NCI-H774 (cell line): ENCODE measurements at regions not wholly inside any gene's neighbourhood (a gene's known extent, or its start where the extent isn't known, plus 50 kb on each side); places are given as distances from the start of the nearest gene placed in this dataset.

Experiments used
- DNase-seq: peaks from one replicate; lab custom pipeline; 2025; lab: John Stamatoyannopoulos, UW

DNA sequence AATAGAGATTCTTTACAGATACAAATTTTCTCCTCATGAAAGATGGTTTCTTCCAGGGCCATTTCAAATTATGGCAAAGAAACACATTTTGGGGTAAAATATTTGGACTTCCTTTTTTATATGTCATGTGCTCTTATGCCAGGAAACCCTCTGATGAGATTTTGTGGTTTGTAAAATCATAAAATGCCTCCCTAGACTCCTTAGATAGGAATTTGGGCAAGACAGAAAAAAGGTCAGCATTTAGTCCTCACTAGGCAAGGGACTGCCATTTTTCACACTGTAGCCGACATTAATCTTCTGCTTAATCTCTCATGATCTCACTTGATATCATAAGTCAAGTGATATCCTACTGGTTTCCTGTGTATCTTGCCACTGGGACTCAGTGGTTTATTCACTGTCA, 286.4 kb downstream of the ARHGAP12 start:
- DNase-seq, result no peak

DNA sequence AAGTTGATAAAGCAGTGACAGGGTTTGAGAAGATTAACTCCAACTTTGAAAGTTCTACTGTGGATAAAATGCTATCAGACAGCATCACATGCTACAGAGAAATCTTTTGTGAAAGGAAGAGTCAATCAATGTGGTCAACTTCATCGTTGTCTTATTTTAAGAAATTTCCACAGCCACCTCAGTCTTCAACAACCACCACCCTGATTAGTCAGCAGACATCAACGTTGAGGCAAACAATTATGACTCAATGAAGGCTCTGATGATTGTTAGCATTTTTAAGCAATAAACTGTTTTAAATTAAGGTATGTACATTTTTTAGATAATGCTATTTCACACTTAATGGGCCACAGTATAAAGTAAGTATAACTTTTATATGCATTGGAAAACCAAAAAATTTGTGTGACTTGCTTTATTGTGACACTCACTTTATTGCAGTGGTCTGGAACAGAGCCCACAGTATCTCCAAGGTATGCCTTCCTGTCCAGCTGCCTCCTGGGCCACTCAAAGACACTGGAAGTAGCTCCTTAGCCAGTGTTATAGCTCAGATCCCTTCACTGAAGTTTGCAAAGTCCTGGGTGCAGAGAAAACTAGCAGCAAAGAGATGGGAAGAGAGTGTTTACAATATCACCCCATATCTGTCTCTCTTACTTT, 293.1 kb downstream of the ARHGAP12 start:
- DNase-seq, result no peak

DNA sequence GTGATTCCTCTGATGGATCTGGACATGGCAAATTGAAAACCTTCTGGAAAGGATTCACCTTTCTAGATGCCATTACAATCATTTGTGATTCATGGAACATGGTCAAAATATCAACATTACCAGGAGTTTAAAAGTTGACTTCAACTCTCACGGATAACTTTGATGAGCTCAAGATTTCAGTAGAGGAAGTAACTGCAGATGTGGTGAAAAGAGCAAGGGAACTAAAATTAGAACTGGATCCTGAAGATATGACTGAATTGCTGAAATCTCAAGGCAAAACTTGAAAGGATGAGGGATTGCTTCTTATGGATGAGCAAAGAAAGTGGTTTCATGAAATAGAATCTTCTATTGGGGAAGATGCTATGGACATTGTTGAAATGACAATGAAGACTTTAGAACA, 293.6 kb downstream of the ARHGAP12 start:
- no peak for DNase-seq

DNA sequence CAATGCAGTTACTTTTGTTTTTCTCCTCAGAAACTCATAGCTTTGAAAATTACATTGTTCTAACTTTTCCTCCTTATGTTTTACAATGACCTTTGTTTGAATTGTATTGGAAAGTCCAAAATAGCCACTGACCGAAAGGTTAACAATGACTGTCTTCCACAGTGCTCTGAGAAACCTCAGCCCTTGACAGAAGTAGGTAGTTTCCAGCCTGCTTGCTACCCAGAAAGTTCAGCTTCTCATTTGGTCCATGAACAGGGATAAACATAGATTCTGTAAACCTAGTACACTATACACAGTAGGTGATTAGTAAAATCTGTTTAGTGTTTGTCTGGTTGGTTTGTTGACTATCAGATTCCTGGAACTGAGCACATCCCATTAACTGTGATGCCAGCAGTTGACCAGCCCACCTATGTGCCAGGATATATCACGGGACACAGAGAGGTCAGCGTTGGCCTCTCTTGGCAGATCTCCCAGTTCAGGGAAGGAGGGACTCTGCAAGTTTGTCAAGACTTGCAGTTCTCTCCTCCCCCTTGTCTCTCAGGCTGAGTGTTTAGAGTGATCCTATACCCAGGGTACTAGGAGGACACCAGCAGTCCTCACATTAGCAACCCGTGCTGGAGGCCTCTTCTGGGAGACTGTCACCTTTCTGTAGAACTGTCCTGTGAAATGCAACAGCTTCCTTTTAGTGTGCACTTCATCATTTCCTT, 297.6 kb downstream of the ARHGAP12 start:
- DNase-seq, result no peak

DNA sequence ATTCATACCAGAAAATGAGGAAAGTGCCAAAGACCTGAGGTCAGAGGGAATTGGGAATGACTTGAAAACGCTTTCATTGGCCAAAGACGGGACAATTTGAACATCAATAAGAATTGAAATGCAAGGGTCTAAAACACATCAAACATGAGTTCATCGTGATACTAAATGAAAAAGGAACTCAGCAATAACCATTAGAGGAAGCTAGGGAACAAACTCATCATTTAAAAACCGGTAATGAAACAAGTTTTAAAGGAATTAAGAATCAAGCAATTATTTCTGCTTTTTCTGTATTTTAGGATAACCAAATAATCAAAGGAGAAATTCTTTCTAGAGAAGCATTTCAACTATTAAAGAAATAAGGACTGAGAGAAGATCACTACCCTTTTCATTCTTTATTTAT, 303.1 kb downstream of the ARHGAP12 start:
- DNase-seq, result no peak

DNA sequence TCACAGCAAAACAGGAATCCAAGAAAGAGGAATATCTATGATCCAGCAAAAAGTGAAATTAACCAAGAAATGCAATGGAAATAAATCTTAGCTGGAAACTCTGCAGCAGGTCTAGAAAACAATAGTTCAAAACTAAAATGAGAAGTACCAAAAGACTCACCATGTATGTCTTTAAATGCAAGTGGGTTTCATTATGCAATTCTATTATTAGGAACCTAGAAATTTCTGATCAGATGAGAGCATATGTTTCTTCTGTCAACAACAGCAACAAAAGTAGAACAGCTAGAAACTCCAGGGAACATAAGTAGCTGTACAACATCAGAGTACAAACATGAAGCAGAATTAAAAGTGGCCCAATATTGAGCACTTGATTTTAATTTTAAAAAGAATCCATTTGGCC, 304.0 kb downstream of the ARHGAP12 start:
- no peak for DNase-seq

DNA sequence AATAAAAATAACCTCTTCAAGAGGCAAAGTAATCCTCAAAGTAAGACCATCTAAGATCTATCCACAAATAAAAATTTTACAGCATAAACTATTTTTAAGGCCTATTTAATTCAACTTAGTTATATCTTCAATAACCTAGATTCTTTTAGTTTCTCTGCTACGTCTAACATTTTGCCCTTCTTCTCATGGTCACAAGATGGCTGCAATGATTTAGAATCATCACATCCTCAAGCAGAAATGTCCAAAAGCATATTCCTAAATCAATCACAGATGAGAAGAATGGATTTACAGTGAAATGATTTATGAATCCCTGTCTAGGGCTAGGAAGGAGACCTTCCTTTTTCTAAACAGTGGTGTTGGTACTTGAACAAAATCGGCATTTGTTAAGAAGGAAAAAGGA, 304.7 kb downstream of the ARHGAP12 start:
- no peak for DNase-seq

DNA sequence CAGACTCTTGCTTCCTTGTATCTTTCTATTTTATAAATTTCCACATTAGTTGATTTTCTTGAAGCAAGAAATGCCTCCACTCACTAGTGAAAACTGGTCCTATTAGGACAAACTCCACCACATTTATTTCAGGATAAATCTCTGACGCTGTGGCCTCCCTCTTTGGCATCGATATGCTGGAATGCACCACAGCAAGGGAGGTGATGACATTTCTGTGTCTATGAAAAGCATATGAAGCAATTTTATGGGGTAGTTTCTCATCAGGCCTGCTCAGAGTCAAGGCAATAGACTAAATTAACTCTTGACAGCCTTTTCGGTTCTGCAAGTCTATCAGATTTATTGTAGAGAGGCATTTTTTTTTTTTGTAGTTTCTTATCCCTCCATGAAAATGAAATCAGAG, 304.4 kb downstream of the ZEB1 start:
- DNase-seq, result no peak

DNA sequence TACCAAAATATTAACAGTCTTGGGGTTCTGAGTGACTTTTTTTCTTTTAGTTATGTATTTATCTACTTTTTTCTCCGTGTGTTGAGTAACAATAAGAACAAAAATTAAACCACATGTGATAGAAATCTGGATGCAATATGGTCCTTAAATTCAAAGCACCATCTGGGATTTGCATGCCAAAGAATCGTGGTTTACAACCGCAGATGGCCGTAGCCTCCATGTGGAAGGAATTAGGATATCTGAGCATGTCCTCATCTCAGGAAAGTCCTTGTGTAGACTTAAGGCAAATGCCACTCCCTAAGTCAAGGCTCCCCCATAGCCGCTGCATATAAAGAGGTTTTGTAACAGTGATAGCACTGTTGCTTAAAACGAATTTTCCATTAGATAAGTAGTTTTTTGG, 304.0 kb downstream of the ZEB1 start:
- DNase-seq, result no peak

DNA sequence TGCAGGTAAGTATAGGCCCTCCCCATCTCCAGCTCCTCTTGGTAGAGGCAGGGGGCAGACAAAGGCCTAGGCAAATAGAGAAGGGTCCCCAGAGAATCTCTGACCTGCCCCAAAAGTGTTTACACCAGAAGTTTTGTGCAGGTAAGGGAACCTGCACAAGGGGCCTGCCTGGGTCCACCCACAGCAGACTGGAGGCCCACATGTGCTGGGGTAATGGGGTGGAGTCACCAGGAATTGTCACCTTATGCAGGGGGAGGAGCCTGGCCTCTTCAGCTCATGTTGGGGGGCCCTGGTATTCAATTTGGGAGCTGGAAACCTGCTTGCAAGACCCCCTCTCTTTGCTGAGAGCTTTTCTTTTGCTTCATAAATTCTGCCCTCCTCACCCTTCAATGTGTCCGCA, 302.7 kb downstream of the ZEB1 start:
- no peak for DNase-seq

DNA sequence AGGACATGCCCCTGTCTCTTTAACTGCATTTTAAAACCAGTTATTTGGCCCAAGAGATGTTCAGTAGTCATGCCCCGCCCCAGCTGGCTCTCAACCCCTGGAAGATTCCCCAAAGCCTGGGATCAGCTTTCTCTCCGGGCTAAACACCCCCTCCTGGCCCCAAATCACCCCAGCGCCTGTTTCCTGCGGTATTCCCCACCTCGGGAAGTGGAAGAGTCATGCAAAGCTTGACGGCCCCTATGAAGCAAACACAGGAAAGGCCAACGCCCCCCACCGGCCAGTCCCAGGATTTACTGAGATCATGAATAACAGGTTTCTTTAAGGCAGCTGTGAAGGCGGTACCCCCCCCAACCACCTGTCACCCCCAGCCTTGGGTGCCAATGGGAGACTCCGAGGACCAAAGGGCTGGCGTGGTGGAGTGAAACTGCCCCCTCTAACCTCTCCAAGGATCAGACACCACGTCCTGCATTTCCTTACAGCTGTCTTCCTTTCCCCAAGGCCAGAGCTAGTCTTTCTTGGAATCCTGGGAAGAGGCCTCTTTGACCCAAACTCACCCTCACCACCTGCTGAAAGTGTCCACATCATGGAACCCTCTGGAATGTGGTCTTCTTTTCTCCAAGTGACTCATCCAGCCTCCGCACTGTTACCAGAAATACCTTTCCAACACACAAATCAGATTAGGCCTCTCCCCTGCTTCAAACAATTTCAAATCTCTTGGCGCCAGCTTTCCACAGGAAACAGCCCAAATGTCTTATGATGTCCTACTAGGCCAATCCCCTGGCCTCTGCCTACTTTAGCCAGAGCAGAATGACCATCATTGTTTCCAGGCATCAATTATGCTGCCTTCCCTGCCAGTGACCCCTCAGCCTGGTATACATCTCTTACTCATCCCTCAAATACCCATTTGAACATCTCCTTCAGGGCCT, 301.5 kb downstream of the ZEB1 start:
- no peak for DNase-seq

DNA sequence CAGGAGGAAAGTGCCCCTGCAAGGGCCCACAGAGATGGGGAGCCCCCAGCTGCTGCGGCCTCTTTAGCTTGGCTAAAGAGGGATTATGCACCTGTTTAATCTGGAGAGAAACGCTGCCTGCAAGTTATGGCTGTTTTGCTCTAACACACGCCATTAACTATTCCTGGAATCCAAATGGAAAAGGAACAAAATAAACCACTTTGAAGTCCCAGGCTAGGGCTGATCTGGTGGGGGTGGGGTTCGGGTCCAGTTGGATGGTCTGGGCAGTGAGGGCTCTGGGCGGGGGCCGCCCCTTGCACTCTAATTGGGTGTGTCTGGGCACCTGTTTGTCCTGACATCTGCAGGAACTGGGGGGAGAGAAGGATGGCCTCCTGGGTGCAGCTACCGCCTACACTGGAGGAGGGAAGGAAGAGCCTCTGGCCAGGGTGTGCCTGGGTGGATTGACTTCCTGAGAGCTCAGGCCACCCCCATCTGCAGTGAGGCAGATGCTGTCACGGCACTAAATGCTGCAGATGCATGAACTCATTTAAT, 300.6 kb downstream of the ZEB1 start:
- DNase-seq, result no peak

DNA sequence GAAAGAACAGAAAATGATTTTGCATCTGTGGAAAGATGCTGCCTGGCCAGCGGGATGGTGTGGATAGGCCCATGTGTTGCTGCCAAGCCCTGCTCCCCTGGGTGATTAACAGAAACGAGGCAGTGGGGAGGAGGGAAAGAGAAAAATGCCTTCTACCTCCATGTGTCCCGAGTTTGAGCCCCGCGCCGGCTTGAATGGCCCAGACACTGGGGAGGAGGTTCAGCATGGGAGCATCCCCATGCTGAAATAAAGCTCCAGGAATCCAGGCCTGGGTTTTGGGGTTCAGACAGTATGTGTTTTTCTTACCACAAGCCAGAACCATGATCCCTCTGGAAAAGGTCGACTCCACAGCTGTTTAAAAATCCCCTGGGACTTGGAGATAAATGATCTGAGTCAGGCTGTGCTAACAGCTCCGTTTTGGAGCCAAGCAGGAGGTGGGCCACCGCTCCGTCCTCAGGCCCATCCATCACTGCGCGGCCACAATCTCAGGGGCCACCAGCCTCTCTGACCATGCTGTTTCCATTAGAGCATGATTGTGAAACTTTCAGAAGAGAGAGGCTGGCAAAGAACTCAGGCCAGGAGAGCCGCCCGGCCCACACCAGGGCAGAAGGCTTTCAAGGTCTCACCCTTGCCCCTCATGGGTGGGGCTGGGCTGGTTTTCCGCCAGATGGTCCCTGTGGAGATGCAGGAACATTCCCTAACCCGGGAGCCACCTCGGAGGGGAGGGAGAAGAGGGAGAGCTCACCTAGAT, 299.7 kb downstream of the ZEB1 start:
- DNase-seq, result no peak

DNA sequence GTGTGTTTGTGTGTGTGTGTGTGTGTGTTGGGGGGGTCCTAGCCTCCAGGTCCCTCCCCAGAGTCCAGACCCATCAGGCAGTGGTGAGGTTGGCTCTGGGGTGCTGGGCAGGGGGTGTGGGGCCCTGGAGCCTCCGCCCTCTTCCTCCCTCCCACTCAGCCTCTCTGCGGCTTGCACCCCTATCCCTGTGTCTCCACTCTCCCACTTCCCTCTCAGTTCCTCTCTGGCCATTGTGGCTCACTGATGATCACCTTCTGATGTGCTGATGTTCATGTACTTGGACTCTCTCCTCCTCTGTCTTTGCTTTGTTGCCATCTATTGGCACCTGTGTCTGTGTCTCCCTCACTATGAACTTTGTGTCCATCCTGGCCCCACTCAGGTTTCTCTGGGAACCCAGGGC, 298.7 kb downstream of the ZEB1 start:
- DNase-seq, result no peak

DNA sequence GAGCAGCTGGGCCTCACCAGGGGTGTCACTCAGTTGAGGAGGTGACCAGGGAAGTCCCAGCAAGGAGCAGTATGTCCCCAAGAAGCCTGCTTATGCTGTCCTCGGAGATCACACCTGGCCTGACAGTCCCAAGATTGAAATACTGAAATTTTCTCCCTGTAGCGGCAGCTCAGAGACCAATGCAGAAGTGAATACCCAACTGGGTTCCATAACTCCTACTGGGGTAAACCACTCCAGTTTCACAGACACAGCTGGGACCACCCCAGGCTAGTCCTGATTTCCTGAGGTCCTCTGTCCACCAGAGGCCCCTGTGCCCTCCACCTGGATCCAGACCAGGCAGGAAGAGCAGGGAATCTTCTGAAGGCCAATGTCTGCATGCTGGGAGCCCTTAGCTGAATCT, 298.1 kb downstream of the ZEB1 start:
- DNase-seq, result no peak

DNA sequence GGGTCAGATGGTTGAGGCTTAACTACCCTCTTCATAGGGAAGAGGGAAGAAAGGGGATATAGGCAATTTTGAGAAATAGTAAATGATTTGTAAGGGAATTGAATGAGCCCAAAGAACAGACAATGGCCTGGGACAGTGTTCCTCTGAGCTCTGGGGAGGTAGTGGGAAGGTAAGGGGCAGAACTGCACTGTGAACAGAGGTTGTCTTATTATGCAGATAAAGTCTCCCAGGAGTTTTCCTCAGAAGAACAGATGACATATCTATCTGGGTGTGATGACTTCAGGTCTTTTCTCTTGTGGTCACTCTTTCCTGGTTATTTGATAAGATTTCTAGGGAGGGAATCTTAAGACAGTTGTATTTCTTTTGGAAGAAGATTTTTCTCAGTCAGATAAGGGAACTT, 296.1 kb downstream of the ZEB1 start:
- DNase-seq, result no peak

DNA sequence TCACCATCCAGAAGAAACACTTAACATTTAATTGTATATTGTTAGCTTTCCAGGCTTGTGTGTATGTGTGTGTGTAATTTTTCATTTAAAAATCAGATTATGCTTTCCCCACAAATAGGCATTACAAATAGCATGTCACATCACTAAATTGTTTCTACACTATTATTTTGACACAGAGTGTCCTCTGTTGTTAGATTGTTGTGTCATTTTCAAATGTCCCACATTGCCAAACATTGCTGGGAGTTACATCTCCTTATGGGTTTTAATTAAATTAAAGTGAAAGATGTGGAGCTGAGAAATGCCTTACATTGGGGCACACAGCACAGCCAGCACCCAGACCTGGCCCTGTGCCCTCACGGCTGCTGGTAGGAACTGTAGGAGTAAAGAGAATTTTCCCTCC, 295.6 kb downstream of the ZEB1 start:
- DNase-seq, result no peak

DNA sequence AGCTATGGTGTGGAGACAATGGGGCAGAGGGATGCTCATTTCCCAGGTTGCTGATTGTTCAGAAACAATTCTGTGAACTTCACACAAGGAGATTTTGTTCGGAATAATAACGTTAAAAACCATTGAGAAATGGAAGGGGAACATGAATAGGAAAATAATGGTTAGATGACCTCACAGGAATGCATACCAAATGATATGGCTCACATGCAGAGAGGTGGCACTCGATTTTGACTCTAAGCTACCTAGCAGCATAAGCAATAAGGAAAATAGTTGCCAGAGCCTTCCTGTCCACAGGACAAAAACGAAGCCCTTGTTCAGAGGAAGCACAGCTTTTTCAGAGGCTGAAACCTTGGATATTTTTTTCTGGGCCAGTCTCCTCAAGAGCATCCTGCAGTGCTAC, 293.1 kb downstream of the ZEB1 start:
- no peak for DNase-seq

DNA sequence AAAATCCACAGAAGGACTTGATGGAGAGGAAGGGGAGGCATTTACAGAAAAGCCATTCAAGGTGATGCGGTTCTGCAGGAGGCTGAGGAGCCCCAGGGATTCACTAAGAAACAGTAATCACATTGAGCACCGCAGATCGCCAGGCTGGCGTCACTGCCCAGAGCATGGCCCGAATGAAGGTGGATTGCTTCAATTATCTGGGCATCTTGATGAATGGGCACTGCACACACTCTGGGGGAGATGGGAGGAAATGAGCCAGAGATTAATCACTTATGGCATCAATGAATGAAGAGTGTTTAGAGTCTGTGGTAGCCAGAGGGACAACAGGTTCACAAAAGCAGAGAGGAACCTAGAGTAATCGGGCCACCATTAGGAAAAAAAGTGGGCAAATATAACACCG, 292.1 kb downstream of the ZEB1 start:
- DNase-seq, result no peak

DNA sequence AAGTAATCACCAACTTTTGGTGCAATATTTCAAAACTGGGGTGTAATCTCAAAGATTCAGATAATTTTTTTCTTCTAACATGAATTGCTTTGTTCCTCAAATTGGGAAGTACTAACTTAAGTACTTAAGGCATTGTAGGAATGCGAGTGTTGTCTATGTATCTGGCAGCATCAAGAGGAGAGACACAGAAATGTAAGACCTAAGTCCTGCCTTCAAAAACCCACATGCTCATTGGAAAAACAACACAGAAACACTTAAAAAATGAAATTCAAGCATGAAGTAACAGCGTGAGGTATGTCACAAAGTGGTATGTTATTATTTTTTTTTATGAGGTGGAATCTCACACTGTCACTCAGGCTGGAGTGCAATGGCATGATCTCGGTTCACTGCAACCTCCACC, 288.5 kb downstream of the ZEB1 start:
- DNase-seq, result no peak

DNA sequence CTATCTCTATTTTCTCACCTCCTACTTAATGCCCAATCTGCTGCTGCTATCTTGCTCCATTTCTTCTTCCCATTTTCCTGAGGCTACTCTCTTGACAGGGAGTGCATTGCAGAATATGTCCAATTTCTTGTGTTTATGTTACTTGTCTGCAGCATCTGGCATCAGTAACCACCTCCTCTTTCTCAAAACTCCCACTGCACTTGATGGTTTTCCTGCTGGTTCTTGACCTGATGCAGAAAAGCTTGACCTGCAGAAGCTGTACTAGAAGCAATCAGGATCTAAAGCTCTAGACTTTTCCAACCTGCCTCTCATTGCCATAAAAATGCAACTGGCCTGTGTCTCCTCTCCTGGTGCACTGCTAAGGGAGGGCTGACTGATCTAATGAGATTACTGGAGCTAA, 287.8 kb downstream of the ZEB1 start:
- no peak for DNase-seq
